ENCODE measurements at regions not wholly inside any gene's neighbourhood (a gene's known extent, or its start where the extent isn't known, plus 50 kb on each side); places are given as distances from the start of the nearest gene placed in this dataset.

DNA sequence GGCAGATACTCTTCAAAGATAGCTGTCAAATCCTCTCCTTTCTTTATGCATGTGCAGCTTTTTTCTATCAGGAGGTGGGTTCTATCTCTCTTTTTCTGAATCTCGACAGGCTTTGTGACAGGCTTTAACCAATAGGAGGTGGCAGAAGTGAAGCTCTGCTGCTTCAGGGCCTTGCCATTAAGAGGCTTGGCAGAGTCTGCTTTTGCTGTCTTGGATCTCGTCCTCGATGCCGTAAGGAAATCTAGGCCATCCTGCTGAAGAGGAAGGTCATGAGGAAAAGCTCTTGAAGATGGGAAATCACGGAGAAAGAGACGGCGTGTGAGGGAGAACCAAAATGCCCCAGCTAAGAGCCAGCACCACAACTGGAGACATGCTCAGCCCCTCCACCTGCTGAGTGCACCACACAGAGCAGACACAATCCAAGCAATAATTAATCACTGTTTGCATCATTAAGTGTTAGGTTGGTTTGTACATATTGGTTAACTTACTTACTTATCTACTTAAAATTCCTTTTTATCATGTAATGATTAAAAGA is 92.2 kb downstream of the DDIT4L start:
- TF ChIP-seq GATA2 (IDR thresholded peaks at IDR 0.05; ENCODE audit: low read depth, low read length) (no peak), GATA3 (IDR thresholded peaks at IDR 0.05; ENCODE audit: low read depth, low read length) (no peak)

Data from SH-SY5Y (cell line).